Vagina (tissue), 2 donors: ENCODE measurements at regions not wholly inside any gene's neighbourhood (a gene's known extent, or its start where the extent isn't known, plus 50 kb on each side); places are given as distances from the start of the nearest gene placed in this dataset.
"Not testable (repeated sequence)": the region's sequence is repeated elsewhere in the genome, so short reads cannot be mapped to it uniquely, and the experiment has no call there.

Source experiments
- CTCF ChIP-seq, 3 experiments: fragments of 450-650 bp in 2 of 3; fragments of 200-600 bp in 1 of 3; sonication (generic) in 1 of 3; IDR thresholded peaks; one replicate each; pipeline ENCODE4 v1.5.1; 2017 to 2019; ENCODE audit warnings: antibody characterized with exemption in 3 of 3, mild to moderate bottlenecking in 2 of 3, moderate library complexity in 2 of 3
- POLR2A ChIP-seq, 2 donors: fragments of 450-650 bp; IDR thresholded peaks; one replicate each; pipeline ENCODE4 v1.6.1; 2017; ENCODE audit warnings: antibody characterized with exemption in 2 of 2, mild to moderate bottlenecking in 2 of 2, moderate library complexity in 2 of 2

GRCh38 chr10:114717881-114718280, 59.8 kb upstream of the ABLIM1 start:
- not testable (repeated sequence) for TF ChIP-seq CTCF, POLR2A (IDR thresholded peaks at IDR 0.05)
